ENCODE measurements at regions not wholly inside any gene's neighbourhood (a gene's known extent, or its start where the extent isn't known, plus 50 kb on each side); places are given as distances from the start of the nearest gene placed in this dataset.

DNA sequence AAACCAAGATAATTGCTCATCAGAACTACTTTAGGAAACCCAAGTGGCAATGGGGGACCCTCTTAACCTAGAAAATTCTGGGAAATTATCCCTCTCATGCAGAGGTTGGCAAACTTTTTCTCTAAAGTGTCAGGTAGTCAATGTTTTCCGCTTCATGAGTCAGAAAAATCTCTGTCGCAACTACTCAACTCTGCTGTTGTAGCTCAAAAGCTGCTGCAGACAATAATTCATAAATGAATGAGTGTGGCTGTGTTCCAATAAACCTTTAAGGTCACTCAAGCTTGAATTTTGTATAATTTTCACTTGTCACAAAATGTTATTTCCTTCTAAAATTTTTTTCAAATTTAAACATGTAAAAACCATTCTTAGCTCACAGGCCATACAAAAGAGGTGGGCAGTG, 193.4 kb upstream of the MID1 start:
- DNase-seq (ENCODE audit: low read depth): peak; percentile 24

DNA sequence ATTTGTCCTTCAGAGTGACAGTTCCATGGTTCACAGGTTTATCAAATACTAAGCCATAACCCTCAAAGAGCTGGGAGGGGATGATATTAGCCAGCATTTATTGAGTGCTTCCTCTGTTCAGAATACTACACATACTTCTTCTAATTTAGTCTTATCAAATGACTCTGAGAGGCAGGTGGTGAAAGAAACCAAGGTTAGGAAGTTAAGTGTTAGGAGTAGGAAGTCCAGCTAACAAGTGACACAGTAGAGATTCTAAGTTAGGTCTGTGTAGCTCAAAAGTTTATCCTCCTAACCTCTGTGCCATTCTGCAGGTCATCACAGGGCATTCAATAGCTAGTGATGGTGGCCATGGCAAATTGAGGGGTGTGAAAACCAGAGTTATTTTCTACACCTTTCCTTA, 198.3 kb upstream of the MID1 start:
- DNase-seq (ENCODE audit: low read depth): no peak

DNA sequence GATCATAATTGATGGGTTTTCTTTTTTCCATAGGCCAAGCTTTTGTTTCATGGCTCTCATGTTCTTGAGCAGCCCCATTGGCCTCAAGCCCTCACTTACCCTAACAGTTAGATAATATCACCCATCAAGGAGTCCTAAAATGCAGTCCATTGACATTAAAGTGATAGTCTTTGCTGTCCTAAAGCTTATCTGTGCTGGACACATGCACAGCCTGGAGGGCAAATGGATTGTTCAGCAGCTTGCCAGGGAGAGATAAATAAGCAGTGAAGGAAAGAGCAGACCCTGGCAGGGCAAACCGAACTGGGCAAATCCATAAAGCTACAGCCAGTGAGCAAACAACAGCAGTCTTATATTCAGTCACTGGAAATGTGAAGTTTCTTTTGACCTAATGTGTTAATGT, 199.6 kb upstream of the MID1 start:
- no peak for DNase-seq (ENCODE audit: low read depth)

DNA sequence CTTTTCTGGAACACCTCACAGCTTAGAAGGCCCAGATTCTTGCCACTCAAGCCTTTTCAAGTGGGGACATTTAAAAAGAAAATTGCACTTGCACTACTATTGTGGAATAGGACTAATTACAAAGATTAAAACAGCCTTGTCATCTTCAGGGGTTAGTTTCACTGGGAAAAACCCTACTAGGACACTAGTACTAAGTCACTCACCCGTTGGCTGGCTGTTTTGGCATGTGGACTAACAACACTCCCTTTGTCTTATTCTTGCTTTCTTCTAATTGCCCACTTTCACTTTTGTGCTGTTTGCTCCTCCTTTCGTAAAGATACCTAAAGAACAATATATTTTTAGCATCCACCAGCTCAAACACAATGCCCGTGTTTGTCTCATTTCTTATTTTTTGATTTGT, 200.9 kb upstream of the MID1 start:
- no peak for DNase-seq (ENCODE audit: low read depth)

DNA sequence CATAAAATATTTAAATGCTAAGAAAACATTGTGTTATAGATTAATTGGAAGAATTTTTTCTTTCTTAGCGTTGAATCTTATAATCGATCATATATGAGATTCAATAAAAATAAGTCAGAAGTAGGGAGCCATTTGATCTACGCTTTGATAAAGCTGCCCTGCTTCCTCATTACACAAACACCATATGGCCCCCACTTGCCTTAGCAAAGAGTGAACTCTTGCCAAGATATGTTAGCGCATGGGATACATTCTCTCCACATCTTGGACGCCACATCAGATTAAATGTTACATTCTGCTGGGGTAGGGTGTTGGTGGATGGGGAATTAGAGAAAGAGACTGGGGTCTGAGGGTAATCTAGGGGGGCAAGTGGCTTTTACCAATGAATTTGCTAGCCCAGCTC, 207.7 kb upstream of the MID1 start:
- DNase-seq (ENCODE audit: low read depth): no peak

DNA sequence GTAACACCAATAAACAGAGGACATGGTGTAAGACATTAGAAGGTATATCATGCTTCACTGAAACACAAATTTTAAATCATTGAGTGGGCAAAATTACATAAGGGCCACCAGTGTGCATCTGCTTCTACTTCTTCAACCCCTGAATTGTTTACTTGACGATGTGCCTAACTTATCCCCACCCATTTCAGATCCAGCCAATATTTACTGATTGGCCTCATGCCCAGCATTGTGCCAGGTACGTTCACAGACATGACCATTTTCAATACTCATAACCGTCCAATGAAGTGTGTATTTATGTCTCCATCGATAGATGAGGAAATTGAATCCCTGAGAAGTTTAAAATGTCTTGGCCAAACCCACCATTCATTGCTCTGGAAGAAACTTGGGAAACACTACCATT, 208.3 kb upstream of the MID1 start:
- DNase-seq (ENCODE audit: low read depth): no peak

DNA sequence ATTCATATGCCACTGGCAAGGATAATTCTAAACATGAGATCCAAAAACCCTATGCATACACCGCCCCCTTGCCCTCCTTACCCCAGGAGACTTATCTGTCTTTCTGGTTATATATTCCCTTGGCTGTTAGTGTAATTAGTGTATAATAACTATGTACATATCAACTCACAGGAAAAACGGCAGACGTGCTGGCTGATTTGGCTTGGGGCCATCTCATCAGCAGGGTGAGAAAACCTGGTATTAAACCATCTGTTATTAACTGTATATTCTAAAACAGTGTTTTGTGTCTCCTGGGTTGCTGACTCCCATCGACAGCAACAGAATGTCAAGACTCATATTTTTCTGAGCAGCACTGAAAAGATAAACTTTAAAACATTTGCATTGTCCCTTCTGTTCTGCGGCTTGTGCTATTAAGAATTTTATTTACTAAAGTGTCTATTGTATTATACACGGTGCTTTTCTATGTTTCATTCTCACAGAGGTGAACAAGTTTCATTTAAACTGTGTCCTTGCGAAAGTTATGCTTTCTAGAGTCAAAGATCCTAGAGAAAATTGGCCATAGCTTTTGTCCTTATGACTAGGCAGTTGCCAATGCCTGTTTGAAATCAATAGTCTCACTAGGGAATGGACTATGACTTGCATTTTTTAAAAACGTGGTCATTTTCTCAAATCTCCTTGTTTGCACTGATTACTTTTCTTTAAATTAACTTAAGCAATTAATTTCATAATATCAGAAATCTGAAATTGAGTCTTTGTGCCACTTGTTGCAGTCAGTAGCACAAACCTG, 211.5 kb upstream of the MID1 start:
- no peak for DNase-seq (ENCODE audit: low read depth)

DNA sequence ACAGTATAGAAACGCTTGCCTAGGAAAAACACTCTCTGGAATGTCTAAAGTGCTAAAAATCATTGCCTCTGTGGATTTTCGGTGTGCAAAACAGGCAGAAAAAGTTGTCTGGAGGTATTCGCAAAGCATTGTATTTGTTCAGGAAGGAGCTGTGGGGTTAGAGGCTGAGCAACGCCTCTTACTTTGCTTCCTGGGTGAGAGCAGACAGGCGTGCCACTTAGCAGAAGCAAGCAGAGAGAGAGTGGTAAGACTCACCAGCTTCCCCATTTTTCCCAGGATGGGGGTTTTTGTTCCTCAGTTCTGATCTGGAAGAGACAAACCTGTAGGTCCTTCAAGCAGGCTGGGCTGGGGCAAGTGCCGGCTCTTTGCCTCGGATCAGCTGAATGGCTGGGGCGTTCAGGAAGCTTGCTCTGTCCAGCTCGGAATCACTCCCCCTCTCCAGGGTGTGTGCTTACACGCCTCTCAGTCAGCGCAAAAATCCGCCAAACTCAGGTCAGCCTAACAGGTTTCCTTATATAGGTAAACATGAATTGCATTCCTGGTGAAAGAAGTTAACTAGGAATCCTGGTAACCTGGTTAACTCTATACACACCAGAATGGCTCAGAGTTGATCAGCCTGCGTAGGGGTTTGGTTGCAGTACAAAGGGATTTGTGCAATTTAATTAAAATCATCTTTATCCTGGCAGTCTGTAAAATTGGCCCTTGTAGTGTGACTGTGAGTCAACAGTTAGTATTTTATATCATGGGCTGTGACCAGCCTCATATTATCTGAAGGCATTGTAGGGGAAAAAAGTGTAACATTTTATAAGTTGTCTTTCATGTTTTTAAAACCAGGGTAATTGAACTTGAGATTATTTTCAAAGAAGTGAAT, 213.1 kb upstream of the MID1 start:
- DNase-seq (ENCODE audit: low read depth): peak; percentile 20

DNA sequence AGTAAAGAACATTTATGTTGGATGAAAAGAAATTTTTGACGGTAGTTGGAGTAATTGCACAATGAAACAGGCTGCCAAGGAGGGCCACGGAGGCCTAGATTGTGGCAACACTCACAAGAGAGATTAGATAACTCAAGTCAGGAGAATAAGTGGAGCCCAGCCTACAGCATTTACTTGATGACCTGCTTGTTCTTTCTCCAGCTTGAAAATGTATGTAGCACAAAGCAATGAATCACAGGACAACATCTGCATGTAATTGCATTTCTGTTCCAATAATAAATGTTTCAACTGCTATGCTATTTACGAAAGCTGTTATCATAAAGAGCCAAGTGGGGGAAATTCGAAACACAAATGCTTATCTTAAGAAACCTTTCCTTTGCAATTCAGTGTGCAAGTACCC, 221.2 kb upstream of the MID1 start:
- peak; percentile 81 for DNase-seq (ENCODE audit: low read depth)

DNA sequence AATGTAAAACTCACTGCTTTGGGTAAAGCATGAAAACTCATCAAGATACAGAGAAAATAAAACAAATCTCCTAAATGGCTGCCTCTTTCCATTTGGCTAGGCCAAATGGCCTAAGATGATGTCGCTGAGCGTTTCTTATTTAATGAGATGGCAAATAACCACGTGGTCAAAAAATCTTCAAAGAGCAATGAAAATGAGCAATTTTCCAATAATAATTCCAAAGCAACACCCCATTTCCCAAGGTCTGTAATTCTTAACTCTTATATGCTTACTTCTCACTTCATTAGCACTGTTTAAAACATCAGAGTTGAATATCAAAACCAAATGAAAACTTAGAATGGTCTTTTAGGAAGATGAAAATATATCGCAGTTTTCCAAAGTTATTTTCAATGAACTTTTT, 222.3 kb upstream of the MID1 start:
- DNase-seq (ENCODE audit: low read depth): no peak

DNA sequence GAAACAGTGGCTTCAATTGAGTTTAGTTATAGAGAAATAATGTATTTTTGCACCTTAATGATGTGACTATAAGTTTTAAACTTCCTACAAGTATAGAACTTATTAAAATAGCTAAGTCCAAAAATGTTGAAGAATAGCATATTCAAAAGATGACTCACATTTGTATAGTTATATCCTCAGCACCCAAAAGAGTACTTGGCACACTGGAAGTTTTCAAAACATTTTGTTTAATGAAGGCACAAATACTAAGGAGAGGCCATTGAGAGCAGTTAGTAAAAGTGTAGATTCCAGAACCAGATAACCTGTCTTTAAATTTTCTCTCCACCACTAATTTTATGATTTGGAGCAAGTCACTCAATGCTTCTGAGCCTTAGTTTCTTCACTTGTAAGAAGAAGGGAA, 226.9 kb upstream of the MID1 start:
- no peak for DNase-seq (ENCODE audit: low read depth)

DNA sequence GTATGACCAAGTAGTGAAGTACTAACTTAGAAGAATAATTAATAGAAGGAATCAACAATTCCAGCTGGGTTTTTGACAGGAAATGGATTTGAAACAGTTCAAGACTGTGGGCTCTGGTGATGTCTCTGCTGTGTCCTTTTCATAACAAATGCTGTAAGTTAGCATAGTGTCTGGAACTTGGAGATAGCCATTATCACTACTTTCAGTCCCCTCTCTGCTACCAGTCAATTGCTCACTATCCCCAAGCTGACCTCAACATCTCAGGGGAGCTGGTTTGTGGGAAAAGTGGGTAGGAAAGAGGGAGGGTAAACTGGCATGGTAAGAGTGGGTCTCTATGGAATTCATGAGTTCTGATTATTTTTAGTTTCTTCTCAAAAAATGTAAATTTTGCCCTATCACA, 231.4 kb upstream of the MID1 start:
- DNase-seq (ENCODE audit: low read depth): no peak

DNA sequence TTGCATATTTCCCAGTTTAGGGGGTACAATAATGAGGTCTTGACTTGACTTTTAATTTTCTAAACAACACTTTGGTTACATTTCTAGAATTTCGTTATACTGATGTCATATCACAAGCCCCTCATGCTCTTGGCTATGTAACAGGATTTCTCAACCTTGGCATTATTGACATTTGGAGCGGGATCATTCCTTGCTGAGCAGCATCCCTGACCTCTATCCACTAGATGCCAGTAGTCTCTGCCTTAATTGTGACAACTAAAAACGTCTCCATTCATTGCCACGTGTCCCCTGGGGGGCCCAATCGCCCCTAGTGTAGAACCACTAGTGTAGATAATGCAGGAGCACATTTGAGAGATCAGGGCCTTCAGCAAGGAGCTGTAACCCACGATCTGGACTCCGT, 234.2 kb upstream of the MID1 start:
- DNase-seq (ENCODE audit: low read depth): no peak

DNA sequence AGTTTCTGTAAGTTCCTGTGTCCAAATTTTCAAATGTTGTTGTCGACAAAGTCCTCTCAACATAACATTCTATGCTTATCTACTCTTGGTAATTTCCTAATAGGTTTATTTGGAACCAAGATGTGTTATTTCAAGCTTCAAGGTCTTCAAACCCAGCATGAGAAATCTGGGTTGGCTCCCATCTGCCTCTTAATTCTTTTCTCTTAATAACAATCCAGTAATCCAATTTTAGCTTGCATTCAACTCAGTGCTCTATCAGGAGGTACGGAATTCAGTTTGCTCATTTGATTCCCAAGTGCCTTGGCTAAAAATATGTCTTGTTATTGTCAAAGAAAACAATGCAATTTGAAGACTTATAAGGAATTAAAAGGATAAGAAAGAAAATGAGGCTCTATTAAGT, 235.5 kb upstream of the MID1 start:
- no peak for DNase-seq (ENCODE audit: low read depth)

DNA sequence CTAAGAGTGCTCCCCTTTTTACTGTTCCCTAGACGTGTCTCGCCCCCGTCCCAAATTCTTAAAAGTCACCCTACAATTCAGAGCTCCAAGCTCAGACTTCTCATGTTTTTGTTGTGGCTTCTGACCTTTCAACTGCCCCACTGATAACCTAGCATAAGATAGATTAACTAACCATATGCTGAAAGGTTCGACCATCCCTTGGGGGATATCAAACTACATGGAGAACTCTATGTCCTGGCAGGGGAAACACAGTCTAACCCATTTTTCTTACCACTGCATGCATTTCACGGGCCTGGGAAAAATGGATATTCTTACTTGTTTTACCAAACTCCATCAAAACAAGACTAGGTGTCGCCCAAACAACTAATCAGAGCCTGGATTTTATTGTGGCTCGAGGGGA, 236.4 kb upstream of the MID1 start:
- no peak for DNase-seq (ENCODE audit: low read depth)

DNA sequence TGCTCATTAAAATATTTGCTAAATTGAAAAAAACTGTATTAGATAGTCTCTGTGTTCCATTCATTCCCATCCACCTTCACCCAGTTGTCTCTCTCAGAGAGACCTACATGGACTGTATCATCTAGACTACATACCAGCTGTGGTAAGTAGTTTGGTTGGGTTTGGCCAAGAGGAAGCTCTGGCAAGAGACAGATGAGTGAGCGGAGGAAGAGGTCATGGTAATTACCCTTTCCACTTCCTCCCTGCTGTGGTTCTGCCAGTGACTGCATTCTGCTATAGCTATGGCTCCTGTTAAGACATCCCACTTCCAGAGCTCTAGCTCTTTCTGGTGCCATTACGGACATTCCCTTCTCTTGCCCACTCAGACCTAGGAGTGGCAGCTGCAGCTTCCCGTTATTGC, 239.0 kb upstream of the MID1 start:
- DNase-seq (ENCODE audit: low read depth): no peak

DNA sequence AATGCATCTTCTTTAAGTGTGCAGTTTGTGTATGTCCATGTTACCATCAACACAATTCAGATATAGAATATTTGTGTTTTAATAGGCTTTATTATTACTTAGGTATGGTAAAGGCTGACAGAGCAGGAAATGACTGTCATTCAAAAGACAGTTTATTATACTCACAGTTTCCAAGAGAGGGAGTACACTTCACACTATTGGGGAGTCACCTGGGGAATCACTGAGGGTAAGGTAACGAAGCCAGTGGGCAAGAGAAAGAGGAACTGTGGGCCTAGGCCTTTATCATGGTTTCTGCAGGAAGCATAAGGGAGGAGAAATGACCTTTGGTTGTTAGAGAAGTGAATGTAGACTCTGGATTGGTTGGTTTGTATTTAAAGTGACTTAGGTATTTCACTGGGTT, 235.1 kb upstream of the HCCS start:
- no peak for DNase-seq (ENCODE audit: low read depth)

DNA sequence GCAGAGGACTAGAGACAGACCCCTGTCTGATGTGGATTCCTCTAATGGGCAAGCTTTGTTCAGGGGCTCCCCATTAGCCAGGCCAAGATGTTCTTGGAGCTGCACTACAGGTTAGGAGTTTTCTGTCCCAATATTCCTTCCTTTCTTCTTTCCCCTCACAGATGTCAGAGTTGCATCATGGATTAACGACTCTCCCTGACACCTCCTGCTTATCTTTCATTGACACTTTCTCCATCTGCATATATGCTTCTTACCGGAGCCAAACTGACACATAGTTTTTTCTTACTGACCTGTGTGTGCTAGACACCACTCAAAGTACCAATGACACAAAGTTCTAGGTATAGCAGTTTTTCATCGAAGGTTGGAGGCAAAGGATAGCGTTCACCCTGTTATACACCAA, 228.6 kb upstream of the HCCS start:
- DNase-seq (ENCODE audit: low read depth): no peak

DNA sequence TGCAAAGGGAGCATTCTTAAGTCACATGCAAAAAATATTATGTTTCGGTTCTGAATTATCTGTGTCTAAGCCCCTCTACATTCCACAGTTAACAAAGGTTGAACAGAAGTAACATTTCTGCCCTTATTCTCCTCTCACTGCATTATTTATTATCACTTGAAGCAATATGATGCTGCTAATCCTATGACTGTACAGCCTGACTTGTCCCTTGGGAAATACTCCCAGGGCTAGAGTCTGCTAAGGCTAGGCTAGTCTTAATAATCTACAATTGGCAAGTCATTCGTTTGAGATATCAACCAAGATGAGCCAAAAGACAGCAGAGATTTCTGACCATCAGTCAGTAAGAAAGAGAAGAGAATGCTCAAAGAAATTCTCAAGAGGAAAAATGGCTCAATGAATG, 226.9 kb upstream of the HCCS start:
- peak; percentile 40 for DNase-seq (ENCODE audit: low read depth)

DNA sequence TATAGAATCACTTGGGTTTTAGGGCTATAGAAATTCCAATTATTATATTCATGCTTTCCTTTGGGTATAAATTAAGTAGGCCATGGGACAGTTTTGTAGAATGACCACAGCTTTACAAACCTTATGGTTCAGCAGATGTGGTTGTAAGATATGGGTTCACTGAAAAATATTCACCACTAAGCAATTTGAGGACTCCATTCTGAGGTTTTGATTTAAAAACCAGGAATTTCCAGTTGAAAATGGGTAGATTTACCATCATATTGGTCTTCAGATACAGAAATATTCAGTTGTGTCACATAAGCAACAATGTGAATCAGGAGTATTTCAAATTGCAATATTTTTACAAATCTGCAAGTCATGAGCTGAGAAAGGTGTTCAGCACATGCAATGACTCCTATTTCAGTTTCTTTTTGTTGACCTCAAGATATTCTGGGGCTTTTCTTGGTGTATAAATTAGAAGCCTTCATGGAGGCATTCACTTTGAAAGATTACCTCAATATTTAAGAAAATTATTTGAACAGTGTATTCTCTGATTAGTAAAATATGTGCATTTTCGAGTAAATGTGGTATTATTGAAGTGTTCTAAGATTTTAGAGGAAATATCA, 218.4 kb upstream of the HCCS start:
- peak; percentile 64 for DNase-seq (ENCODE audit: low read depth)

DNA sequence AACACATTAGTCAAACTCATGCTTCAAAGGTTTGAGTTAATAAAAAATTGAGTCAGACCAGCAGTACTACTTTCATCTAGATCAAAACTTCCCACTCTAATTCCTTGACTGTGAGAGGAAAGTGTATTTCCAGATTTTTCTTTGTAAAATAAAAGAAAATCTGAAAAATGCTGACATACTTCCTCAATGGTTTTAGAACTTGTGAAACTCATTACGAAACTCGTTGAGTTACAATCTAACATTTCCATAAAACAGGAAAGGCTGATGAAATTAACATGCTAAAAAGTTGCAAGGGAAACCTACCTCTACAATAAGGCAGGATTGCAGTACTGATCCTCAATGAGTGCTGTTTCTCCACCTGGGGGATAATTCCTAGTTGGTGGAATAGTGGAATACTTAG, 217.8 kb upstream of the HCCS start:
- peak; percentile 35 for DNase-seq (ENCODE audit: low read depth)

DNA sequence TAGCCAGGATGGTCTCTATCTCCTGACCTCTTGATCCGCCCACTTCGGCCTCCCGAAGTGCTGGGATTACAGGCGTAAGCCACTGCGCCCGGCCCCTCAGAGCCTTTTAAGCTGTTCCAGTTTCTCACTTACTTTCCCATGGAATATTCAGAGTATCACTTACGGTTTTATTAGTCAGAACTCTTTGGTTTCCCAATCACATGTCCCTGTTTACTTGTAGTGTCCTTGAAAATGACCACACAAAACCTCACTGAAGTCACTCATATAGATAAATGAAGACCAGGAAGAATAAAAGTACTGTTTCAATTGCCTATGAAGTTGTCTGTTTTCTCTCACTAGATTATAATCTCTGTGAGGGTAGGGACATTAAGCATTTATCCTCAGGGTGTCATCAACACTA, 217.2 kb upstream of the HCCS start:
- DNase-seq (ENCODE audit: low read depth): peak; percentile 69

DNA sequence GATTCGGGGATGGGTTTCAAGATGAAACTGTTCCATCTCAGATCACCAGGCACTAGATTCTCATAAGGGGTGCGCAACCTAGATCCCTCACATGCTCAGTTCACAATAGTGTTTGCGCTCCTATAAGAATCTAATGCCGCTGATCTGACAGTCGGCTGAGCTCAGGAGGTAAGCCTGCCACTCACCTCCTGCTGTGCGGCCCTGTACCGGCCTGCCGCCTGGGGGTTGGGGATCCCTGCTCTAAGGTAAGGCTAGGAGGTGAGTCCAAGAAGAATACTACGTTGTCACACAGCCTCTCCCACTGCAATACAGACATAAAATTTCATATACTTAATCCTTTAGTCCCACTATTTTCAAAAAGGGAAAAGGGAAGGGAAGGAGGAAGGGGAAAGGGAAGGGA, 213.4 kb upstream of the HCCS start:
- DNase-seq (ENCODE audit: low read depth): no peak

All from amniotic epithelial cell (primary cell).